GM12873 (cell line): ENCODE measurements at regions not wholly inside any gene's neighbourhood (a gene's known extent, or its start where the extent isn't known, plus 50 kb on each side); places are given as distances from the start of the nearest gene placed in this dataset.

Experiments used
- CTCF ChIP-seq: IDR thresholded peaks from 2 replicates; pipeline ENCODE4 v1.5.1; 2012; ENCODE audit warnings: low read depth, mild to moderate bottlenecking, moderate library complexity, low read length, control low read depth; ENCODE audit not compliant: insufficient read depth; ENCODE audit errors: missing control alignments

GRCh38 chr10:130358981-130359650 is 222.9 kb downstream of the GLRX3 start:
- no peak for TF ChIP-seq CTCF

GRCh38 chr10:130359711-130360110 is 223.5 kb downstream of the GLRX3 start:
- TF ChIP-seq CTCF, result no peak

GRCh38 chr10:130360826-130361311 is 224.7 kb downstream of the GLRX3 start:
- no peak for TF ChIP-seq CTCF

- no peak for TF ChIP-seq CTCF
Observed at GRCh38 chr10:130361351-130362105, 225.3 kb downstream of the GLRX3 start.

GRCh38 chr10:130362308-130362761 is 226.1 kb downstream of the GLRX3 start:
- no peak for TF ChIP-seq CTCF

- no peak for TF ChIP-seq CTCF
Observed at GRCh38 chr10:130363051-130363450, 226.9 kb downstream of the GLRX3 start.

- TF ChIP-seq CTCF, result no peak
Observed at GRCh38 chr10:130363899-130364445, 227.8 kb downstream of the GLRX3 start.
